Activated CD4-positive, alpha-beta T cell treated with anti-CD3 and anti-CD28 coated beads, Interleukin-2, amount 10 ng/mL, durations not matched to agents 7 days and 5 days (primary cell): ENCODE measurements at regions not wholly inside any gene's neighbourhood (a gene's known extent, or its start where the extent isn't known, plus 50 kb on each side); places are given as distances from the start of the nearest gene placed in this dataset.

ENCODE experiments used
- CTCF ChIA-PET: fragments of 350-600 bp; sonication (Branson Sonifier 250); formaldehyde crosslinking; loops from one replicate; lab custom pipeline; 2021; ENCODE audit warnings: antibody characterized with exemption; lab: Charles Lee
- POLR2A ChIA-PET: fragments of 350-600 bp; sonication (Branson Sonifier 250); formaldehyde crosslinking; loops from one replicate; lab custom pipeline; 2021; ENCODE audit warnings: antibody characterized with exemption; lab: Charles Lee
- DNase-seq: peaks from one replicate; pipeline ENCODE4 v3.0.0-alpha.2; 2020
- H3K27ac Mint-ChIP-seq: one replicate; pipeline ENCODE4 v1.8.0; 2021; ENCODE audit warnings: mild to moderate bottlenecking, moderate library complexity, mixed read lengths
- H3K27me3 Mint-ChIP-seq: one replicate; pipeline ENCODE4 v1.8.0; 2021; ENCODE audit warnings: mixed read lengths
- H3K36me3 Mint-ChIP-seq: one replicate; pipeline ENCODE4 v1.8.0; 2021; ENCODE audit warnings: low read depth, mixed read lengths
- H3K4me1 Mint-ChIP-seq: one replicate; pipeline ENCODE4 v1.8.0; 2021; ENCODE audit warnings: mixed read lengths
- H3K4me3 Mint-ChIP-seq: one replicate; pipeline ENCODE4 v1.8.0; 2021; ENCODE audit warnings: mild to moderate bottlenecking, moderate library complexity, mixed read lengths
- H3K9me3 Mint-ChIP-seq: one replicate; pipeline ENCODE4 v1.8.0; 2021; ENCODE audit warnings: mixed read lengths

DNA sequence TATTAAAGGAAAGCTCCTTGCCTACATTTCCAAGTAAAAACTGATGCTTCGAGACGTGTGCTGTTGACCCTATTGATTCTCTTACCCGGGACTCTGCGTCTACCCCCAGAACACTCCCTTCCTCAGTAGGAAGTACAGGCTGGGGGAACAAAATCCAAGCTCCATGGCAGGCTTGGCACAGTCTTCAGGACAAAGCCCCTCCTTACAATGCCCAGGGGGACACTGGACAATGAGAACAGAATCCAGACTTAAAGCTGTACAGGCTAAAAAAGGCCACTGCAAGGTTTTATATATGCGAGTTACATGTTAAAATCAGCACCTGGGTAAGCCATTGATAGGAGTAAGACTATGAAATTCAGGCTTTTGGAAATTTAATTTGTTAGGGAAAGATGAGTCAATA is 250.6 kb upstream of the DAPK1 start:
- no peak overlapping the region for H3K4me3 Mint-ChIP-seq
- H3K27ac Mint-ChIP-seq: no peak overlapping the region
- no peaks in the 10 kb centered on the region for H3K36me3 Mint-ChIP-seq
- POLR2A ChIA-PET: no interaction called here
- H3K27me3 Mint-ChIP-seq: peaks cover 4% of the 10 kb centered on the region
- DNase-seq: no peak
- no peaks in the 10 kb centered on the region for H3K9me3 Mint-ChIP-seq
- no peaks in the 10 kb centered on the region for H3K4me1 Mint-ChIP-seq
- CTCF ChIA-PET: no interaction called here

DNA sequence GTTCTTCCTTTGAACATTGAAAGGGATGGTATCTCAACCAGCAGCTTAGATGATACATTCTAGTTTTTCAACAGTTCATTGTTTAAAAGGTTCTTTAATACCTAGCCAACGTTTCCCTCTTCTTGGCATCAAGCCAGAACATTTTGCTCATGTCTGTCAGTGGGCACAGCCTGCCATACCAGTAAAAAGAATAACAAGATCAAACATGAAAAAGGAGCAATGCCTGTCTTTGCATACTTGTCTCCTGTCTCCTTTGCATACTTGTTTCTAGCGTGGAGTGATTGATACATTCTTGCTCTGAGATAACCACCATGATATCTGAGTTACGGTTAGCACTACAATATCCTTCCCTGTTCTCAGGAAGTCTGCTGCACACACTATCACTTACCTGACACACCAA is 248.6 kb upstream of the DAPK1 start:
- no peak for DNase-seq
- Mint-ChIP-seq H3K9me3 (no peaks in the 10 kb centered on the region), H3K4me1 (no peaks in the 10 kb centered on the region), H3K4me3 (no peak overlapping the region), H3K27ac (no peak overlapping the region), H3K36me3 (no peaks in the 10 kb centered on the region), H3K27me3 (no peaks in the 10 kb centered on the region)
- POLR2A ChIA-PET: no interaction called here
- CTCF ChIA-PET: no interaction called here

DNA sequence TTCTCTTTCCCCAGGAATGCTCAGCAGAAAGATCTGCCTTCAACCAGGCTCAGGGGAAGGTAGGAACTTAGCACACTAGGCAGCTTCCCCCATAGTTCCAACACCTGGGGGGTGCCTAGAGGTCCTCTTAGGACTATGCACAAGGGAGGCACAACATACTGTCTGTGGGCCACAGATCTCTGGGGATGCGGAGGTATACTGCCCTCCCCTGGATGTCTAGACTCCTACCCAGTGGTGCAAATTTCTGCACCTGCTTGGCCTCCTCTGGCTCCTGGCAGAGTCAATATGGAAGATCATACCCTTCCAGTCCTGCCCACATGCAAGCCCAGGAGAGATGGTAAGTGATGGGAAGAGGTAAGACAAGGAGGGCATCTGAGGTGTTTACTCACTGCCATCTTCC is 247.5 kb upstream of the DAPK1 start:
- no peaks in the 10 kb centered on the region for H3K27me3 Mint-ChIP-seq
- CTCF ChIA-PET: no interaction called here
- H3K9me3 Mint-ChIP-seq: no peaks in the 10 kb centered on the region
- H3K4me1 Mint-ChIP-seq: no peaks in the 10 kb centered on the region
- POLR2A ChIA-PET: no interaction called here
- H3K36me3 Mint-ChIP-seq: no peaks in the 10 kb centered on the region
- no peak overlapping the region for H3K27ac Mint-ChIP-seq
- no peak for DNase-seq
- H3K4me3 Mint-ChIP-seq: no peak overlapping the region

DNA sequence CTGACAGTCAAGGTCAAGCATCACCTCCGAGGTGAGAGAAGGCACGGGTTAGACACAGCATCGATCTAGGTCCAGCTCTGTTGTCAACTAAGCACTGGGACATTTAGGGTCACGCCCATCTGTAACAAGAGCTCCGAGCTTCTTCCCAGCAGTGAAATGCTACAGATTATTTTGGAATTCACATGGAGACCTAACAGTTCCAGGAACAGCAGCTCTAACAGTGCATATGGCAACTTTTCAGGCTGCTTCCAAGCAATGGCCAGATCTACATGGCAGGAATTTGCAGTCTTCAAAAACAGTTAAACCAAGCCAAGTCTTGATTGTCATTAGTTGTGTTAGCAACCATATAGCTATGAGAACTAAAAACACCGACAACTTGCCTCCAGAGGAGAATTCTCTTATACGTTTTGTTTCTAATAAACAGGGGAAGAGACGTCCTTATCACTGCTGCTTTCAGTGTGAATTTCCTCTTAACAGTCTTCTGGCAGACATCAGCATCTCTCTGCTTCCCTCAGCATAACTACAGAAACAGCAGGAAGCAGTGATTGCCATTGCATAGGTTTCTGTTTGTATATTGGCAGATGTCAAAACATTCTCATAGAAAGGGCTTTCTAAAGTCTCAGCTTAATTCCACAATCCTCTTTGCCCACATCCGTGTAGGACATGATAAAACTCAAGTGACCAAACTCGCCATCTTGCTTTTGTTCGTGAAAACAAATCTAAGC is 242.1 kb upstream of the DAPK1 start:
- H3K9me3 Mint-ChIP-seq: no peaks in the 10 kb centered on the region
- H3K4me3 Mint-ChIP-seq: no peak overlapping the region
- no peak overlapping the region for H3K27ac Mint-ChIP-seq
- H3K27me3 Mint-ChIP-seq: no peaks in the 10 kb centered on the region
- H3K4me1 Mint-ChIP-seq: no peaks in the 10 kb centered on the region
- CTCF ChIA-PET: no interaction called here
- POLR2A ChIA-PET: no interaction called here
- no peak for DNase-seq
- no peaks in the 10 kb centered on the region for H3K36me3 Mint-ChIP-seq

DNA sequence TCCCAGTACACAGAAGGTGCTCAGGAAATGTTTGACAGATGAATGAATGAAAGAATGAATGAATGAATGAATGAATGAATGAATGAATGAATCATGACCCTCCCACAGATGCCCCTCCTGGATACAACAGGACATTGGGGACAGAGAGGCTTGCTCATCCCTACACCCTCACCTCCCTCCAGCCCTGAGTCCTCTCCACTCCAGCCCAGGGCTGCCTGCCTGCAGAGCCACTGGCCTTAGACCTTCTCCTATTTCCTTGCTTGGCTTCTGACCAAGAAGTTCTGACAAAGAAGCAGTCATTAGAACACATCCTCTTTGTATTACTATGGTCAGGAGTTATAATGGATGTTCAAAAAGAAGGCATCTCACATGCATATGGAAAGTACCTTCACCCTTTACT is 240.7 kb upstream of the DAPK1 start:
- no peaks in the 10 kb centered on the region for H3K27me3 Mint-ChIP-seq
- no peaks in the 10 kb centered on the region for H3K9me3 Mint-ChIP-seq
- DNase-seq: no peak
- H3K27ac Mint-ChIP-seq: no peak overlapping the region
- no peak overlapping the region for H3K4me3 Mint-ChIP-seq
- POLR2A ChIA-PET: no interaction called here
- CTCF ChIA-PET: no interaction called here
- no peaks in the 10 kb centered on the region for H3K36me3 Mint-ChIP-seq
- H3K4me1 Mint-ChIP-seq: no peaks in the 10 kb centered on the region

DNA sequence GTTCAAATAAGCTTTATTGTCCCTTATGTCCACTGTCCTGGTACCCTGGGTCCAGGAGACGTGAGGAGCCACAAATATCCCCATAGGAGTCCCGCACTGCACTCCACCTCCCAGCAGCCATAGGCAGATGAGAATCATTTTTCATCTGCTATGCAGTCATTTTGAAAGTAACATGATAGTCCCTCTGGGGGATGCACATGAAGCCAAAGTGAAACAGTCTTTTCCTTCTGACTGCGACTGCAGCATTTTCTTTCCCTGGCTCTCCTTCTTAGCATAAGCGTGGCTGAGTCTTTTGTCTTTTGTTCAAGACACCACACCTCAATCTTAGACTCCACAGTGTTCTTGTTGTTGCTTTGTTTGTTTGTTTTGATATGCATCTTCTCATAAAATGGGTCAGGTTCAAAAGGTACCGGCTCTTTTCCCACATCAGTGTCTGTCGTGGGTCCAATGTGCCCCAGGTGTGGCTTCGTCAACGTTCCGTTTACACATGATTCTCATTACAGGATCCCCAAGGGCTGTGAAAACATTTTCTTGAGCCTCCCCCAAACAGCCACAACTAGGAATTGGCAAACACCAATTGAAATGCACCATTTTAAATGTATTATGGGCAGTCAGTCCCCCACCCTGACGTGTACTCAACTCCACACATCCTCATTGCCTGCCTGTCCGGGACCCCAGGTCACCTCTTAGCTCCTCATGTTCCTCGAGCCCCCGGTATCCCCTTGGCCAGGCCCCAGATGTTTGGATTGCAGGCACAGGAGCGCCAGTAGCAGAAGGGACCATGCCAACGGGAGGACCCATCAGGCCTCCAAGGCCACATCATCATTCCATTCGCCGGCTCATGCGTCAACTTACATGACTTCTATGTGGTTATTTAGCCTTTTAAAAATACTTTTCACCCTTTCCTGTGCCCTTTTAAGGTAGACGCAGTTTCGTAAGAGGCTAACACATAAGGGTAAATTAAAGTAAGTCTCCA is 237.8 kb upstream of the DAPK1 start:
- Mint-ChIP-seq H3K9me3 (no peaks in the 10 kb centered on the region), H3K4me3 (no peak overlapping the region), H3K4me1 (no peaks in the 10 kb centered on the region), H3K27me3 (no peaks in the 10 kb centered on the region), H3K27ac (no peak overlapping the region), H3K36me3 (no peaks in the 10 kb centered on the region)
- POLR2A ChIA-PET: no interaction called here
- CTCF ChIA-PET: no interaction called here
- DNase-seq: no peak

DNA sequence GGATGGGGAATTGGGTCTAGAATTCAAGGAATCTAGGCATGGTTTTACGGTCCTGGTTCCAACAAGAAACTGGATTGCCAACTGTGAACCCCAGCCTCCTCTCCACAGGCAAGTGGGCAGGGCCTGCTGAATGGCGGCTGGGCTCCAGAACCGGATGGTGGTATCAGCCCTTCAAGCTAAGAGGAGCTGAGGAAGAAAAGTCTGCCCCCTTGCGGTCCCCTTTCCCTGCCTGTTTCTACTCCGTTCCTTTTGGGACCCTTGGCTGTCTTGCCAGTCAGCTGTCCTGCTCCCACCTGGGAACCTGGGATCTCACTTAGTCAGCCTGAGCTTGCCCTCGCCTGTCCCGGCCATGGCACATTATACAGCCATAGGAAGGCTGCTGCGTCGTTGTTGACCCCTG is 234.4 kb upstream of the DAPK1 start:
- H3K9me3 Mint-ChIP-seq: peaks cover 3% of the 10 kb centered on the region
- H3K27ac Mint-ChIP-seq: no peak overlapping the region
- H3K4me1 Mint-ChIP-seq: no peaks in the 10 kb centered on the region
- no peak for DNase-seq
- ChIA-PET CTCF (no interaction called here), POLR2A (no interaction called here)
- no peaks in the 10 kb centered on the region for H3K27me3 Mint-ChIP-seq
- no peaks in the 10 kb centered on the region for H3K36me3 Mint-ChIP-seq
- no peak overlapping the region for H3K4me3 Mint-ChIP-seq

DNA sequence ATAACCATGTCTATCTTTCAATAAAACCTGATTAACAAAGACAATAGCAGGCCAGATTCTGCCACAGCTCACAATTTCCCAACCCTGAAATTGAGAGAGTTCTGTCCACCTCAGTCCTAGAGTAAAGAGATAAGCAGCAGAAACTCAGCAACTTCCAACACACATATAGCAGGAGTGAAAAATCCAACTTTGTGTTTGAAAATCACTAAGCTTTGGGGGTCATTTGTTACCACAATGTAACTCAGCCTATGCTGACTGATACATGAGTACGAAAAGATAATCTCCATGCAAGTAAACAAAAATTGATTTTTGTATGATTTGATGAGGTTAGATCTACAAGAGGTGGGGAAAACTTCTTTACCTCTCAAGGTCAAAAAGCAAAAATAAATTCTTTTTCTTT is 231.0 kb upstream of the DAPK1 start:
- no peak overlapping the region for H3K27ac Mint-ChIP-seq
- no peak for DNase-seq
- CTCF ChIA-PET: no interaction called here
- H3K9me3 Mint-ChIP-seq: peaks cover 3% of the 10 kb centered on the region
- H3K36me3 Mint-ChIP-seq: no peaks in the 10 kb centered on the region
- peaks cover 3% of the 10 kb centered on the region for H3K4me1 Mint-ChIP-seq
- peaks cover 8% of the 10 kb centered on the region for H3K27me3 Mint-ChIP-seq
- POLR2A ChIA-PET: no interaction called here
- no peak overlapping the region for H3K4me3 Mint-ChIP-seq

DNA sequence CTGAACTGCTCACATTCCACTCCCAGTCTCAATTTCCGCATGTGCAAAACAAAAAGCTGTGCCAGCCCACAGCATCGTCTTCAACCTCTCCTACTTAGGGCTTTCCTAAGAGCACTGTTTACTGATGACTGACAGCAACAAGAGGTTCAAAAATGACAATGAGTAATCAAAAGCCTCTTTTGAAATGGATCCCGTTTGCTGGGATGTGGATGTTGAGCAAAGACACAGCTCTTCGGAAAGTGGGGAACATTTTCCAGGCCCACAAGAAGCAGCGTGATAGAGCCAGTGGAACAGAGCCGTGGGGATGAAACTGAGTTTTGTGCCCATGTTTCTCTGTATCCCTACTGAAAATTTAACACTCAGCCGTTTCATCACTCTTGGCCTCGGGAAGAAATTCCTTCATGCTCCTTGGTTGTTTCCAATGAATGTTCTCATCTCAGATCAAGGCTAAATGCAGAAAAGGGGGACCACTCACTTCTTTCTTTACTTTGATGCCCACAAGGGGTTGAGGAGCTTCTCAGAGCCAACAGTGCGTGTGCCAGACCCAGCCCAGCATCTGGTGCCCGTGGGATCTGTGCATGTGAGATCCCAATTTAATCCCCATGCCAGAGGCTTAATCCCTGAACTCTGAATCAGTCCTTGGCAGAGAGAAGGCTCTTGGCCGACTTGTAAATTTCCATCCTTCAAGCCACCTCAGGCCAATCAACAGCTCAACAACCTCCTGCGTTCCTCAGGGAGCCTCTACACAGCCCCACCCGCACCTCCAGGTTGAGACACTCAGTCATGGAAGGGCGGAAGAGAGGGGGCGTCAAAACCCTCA is 230.2 kb upstream of the DAPK1 start:
- no peaks in the 10 kb centered on the region for H3K36me3 Mint-ChIP-seq
- H3K9me3 Mint-ChIP-seq: peaks cover 3% of the 10 kb centered on the region
- CTCF ChIA-PET: no interaction called here
- peaks cover 13% of the 10 kb centered on the region for H3K27me3 Mint-ChIP-seq
- peaks cover 10% of the 10 kb centered on the region for H3K4me1 Mint-ChIP-seq
- no peak for DNase-seq
- no peak overlapping the region for H3K4me3 Mint-ChIP-seq
- POLR2A ChIA-PET: no interaction called here
- H3K27ac Mint-ChIP-seq: no peak overlapping the region

DNA sequence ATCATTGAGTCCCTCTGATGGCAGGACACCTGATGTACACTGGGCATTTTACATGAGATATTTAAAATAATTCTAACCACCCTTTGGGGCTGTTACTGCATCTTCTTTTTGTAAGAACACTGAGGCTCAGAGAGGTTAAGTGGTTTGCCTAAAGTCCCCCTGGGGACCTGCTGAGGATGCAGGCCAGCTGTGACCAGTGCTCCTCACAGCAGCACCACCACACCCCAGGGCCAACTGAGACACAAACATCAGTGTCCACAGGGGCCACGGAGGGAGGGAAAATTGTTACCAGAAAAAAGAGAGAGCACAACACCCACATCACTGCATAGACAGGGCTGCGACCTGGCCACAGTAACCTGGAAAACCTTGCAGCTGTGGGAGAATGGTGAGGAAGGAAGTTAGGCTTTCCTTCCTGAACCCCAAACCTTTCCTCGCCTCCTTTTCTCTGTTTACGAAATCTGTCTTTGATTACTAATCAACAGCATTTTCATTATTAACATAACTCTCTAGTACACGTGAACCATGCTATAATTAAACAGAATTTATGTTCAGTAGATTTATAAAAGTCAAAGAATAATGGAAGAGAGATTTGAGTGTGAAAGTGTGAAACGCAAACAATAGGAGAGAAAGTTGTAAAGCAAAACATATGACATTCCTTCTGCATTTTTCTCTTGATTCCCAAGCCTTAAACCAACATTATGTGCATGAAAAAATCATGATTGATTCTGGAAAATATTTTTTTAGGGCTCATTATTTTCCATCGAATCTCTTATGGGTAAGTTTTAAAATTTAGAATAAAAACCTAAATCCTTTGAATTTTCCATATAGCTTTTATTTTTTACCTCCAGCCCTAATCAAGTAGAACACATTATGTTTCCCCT is 228.1 kb upstream of the DAPK1 start:
- CTCF ChIA-PET: no interaction called here
- POLR2A ChIA-PET: no interaction called here
- Mint-ChIP-seq H3K4me3 (no peak overlapping the region), H3K27ac (no peak overlapping the region), H3K36me3 (no peaks in the 10 kb centered on the region), H3K27me3 (peaks cover 19% of the 10 kb centered on the region), H3K4me1 (peaks cover 11% of the 10 kb centered on the region), H3K9me3 (peaks cover 3% of the 10 kb centered on the region)
- DNase-seq: no peak

DNA sequence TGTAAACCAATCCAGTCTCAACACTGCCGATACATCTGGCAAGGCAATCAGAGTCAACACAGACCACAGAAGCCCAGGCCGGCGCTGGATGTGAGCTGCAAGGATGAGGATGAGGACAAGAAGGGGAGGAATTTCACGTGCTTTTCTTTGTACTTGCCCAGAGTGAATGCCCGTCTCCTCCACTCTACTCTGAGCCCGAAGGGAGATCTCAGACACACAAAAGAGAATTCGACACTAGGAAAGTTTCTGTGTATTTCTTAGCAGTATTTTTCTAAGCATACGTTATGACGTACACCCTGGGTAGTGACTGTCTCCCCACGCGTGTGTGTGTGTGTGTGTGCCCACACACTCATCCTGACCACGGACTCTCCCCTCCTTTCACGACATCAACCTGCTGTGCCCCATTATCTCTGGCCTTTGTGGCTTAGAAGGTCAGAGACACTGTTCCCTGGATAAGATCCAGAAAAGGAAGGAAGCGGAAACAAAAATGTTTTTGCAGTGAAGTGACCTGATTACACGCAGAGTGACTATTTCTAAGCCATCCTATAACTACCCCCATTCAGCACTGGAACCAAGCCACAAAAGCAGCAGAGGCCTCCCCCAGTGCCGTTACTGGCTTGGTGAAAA is 227.3 kb upstream of the DAPK1 start:
- CTCF ChIA-PET: no interaction called here
- Mint-ChIP-seq H3K9me3 (peaks cover 3% of the 10 kb centered on the region), H3K27ac (no peak overlapping the region), H3K4me1 (peaks cover 15% of the 10 kb centered on the region), H3K27me3 (peaks cover 19% of the 10 kb centered on the region), H3K36me3 (no peaks in the 10 kb centered on the region), H3K4me3 (no peak overlapping the region)
- POLR2A ChIA-PET: no interaction called here
- DNase-seq: no peak

DNA sequence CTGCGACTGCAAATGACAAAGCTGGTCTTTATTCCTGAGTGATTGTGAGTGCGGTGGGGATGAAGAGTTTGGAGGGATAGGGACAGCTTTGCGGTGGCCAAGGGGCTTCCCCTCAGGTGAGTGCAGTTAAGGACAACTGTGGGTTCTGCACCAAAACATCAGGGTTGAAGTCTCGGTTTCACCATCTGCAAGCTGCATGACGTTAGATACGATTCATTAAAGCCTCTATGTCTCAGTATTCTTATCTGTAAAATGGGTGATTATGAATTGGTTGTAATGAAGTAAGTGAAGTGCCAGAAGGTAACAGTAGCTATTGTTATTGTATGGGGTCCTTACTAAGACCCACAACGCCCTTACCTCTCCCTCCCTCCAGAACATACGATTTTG is 226.8 kb upstream of the DAPK1 start:
- H3K9me3 Mint-ChIP-seq: peaks cover 3% of the 10 kb centered on the region
- peaks cover 19% of the 10 kb centered on the region for H3K4me1 Mint-ChIP-seq
- H3K4me3 Mint-ChIP-seq: no peak overlapping the region
- ChIA-PET CTCF (no interaction called here), POLR2A (no interaction called here)
- no peak for DNase-seq
- H3K27ac Mint-ChIP-seq: no peak overlapping the region
- H3K27me3 Mint-ChIP-seq: peaks cover 19% of the 10 kb centered on the region
- no peaks in the 10 kb centered on the region for H3K36me3 Mint-ChIP-seq
